Epithelial cell of proximal tubule (primary cell): ENCODE measurements at regions not wholly inside any gene's neighbourhood (a gene's known extent, or its start where the extent isn't known, plus 50 kb on each side); places are given as distances from the start of the nearest gene placed in this dataset.

Experiments
- DNase-seq: peaks from one replicate; pipeline ENCODE4 v3.0.0-alpha.2; 2011; ENCODE audit warnings: low read depth
- H3K4me3 ChIP-seq: 2 replicates; pipeline ENCODE4 v1.5.1; 2011; ENCODE audit warnings: low read depth, mild to moderate bottlenecking, low read length
- TF ChIP-seq, protein P1 (sequence below): conservative IDR thresholded peaks from 2 replicates; pipeline ENCODE4 v1.5.1; 2012; ENCODE audit warnings: low read depth, mild to moderate bottlenecking, low read length

DNA sequence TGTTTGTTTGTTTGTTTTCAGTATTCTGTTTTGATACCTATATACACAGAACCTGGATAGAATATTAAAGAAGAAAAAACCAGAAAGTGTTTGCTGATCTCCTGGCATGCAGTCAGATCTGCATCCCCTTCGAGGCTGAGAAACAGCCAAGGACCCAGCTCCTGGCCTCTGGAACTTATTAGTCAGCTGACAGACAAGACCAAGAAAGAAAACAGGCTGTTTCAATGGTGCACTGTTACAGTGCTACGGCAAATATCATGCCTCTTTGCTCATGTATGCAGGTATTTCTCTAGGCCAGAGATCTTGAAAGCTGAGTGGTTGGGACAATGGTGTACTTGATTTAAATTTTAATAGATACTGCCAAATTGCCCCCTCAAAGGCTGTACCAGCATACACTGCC, 95.0 kb downstream of the C5orf15 start:
- TF ChIP-seq, protein P1, sequence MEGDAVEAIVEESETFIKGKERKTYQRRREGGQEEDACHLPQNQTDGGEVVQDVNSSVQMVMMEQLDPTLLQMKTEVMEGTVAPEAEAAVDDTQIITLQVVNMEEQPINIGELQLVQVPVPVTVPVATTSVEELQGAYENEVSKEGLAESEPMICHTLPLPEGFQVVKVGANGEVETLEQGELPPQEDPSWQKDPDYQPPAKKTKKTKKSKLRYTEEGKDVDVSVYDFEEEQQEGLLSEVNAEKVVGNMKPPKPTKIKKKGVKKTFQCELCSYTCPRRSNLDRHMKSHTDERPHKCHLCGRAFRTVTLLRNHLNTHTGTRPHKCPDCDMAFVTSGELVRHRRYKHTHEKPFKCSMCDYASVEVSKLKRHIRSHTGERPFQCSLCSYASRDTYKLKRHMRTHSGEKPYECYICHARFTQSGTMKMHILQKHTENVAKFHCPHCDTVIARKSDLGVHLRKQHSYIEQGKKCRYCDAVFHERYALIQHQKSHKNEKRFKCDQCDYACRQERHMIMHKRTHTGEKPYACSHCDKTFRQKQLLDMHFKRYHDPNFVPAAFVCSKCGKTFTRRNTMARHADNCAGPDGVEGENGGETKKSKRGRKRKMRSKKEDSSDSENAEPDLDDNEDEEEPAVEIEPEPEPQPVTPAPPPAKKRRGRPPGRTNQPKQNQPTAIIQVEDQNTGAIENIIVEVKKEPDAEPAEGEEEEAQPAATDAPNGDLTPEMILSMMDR = no peak
- DNase-seq = no peak
- no peak overlapping the region for H3K4me3 ChIP-seq

- no peak overlapping the region for H3K4me3 ChIP-seq
- DNase-seq = peak; percentile 81
- TF ChIP-seq, protein P1 = no peak
These were observed 97.8 kb downstream of the C5orf15 start for GRCh38 chr5:133870661-133871060.

DNA sequence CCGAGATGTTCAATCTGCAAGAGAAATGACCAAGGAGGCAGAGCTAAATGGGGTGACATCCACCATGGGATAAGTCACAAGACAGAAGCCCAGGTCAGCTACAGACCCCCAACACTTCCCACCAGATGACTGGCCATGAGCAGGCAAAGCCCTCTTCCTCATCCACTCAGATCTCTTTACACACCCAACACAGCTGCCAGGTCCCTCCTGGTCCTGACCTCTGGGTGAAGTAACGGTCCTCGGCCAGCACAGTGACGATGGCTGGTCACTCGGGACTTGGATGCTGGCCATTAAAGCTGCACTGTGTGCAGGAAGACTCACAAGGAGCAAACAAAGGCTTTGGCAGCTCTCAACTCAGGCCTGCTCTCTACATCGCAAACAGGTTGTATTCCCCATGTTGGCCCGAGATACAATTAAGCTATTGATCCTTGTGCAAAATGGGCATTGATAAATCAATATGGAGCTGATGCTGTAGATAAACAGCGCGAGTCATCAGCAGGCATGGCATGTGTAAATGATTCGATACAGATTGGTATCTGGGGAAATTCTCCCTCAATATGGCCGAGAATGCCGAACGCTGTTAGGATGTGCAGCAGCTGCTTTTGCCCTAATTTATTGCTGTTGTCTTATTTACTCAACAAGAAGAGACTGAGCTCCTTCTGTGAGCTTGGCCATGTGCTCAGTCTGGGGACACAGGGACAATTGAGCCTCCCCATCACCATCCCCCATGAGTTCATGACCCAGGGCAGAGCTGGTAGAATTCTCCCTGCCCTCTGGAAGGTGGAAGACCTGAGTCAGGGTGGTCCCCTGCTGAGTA, 98.7 kb downstream of the C5orf15 start:
- no peak for DNase-seq
- TF ChIP-seq, protein P1 = no peak
- no peak overlapping the region for H3K4me3 ChIP-seq

GRCh38 chr5:133868946-133869518, 99.4 kb downstream of the C5orf15 start:
- DNase-seq = no peak
- TF ChIP-seq, protein P1 = peak; percentile 90

GRCh38 chr5:133867851-133868545, 100.4 kb downstream of the C5orf15 start:
- DNase-seq = no peak
- TF ChIP-seq, protein P1 = no peak

More at GRCh38 chr5:133868946-133869518, 99.4 kb downstream of the C5orf15 start:
- H3K4me3 ChIP-seq = no peak overlapping the region

DNA sequence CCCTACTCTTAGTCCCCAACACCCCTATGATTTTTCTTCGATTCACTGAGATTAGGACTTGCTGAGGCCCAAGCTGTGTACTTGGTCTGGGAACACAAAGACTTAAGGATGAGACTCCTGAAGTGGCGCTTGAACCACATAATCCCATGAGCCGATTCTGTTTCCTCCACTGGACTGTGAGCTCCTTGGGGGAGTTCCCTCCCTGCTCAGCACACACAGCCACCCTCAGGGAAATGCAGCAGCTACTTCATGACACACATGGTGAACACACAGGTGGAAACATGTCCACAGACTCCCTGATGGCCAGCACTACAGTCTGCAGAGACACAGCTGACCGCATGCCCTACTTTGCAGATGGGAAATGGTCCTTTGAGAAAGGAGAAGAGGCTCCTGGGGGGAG, 101.1 kb downstream of the C5orf15 start:
- TF ChIP-seq, protein P1 = no peak
- DNase-seq = no peak

More at GRCh38 chr5:133867851-133868545, 100.4 kb downstream of the C5orf15 start:
- no peak overlapping the region for H3K4me3 ChIP-seq

More for the DNA sequence above, 101.1 kb downstream of the C5orf15 start:
- no peak overlapping the region for H3K4me3 ChIP-seq
